NCI-H1436 treated with DMSO at 0.1 percent for 48 hours (cell line): ENCODE measurements at regions not wholly inside any gene's neighbourhood (a gene's known extent, or its start where the extent isn't known, plus 50 kb on each side); places are given as distances from the start of the nearest gene placed in this dataset.
"Not testable (repeated sequence)": the region's sequence is repeated elsewhere in the genome, so short reads cannot be mapped to it uniquely, and the experiment has no call there.

ENCODE experiments used
- DNase-seq: peaks from one replicate; lab custom pipeline; 2025; lab: John Stamatoyannopoulos, UW

DNA sequence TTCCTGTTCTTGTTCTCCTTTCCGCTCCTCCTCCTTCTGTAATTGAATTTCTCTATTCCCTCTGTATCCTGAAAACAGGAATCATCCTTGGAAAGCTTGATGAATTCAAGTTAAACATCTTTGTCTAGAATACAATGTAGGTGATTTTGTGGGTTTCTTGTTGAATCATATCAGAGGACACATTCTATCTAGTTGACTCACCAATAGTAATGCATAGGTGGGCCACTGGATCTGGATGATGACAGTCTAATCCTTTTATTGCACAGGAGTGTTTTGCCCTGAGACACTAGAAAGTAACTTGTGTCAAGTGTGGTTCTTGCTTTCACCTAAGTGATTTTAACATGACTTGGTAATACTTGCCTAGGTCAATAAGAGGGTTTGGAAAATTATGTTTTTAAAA is 164.3 kb downstream of the RFPL4B start:
- no peak for DNase-seq

DNA sequence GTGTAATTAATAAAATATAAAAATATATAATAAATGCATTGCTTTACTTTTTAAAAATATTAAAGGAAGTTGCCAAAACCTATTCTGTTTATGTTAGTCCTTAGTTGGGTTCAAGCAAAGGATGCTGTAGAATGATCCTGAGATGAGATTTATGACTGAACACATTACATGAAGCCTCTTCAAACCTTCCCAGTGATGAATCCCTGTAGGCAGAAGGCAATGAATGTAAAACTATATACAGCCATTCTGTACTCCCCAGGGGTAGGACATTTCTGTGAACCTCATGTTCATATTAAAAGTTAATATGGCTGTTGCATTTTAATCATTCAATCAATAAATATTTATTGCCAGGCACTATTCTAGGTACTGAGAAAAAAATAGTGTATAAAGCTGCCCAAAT is 166.0 kb downstream of the RFPL4B start:
- DNase-seq = no peak

DNA sequence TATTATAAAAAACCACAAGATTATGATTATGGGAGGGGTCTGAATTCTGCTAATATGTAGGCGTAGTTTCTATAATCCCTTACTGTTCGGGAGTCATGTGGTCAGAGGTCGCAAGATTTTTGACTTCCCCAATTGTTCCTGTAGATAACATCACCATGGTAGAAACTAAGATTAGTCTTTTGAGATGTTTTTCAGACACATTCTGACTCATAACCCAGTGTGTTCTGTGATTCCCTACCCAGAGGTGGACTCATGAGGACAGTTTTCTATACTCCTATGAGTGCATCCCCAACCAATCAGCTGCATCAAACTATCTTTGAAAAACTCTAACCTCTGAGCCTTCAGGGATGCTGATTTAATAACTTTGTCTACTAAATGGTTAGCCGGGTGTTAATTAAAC is 175.5 kb downstream of the RFPL4B start:
- DNase-seq = no peak

DNA sequence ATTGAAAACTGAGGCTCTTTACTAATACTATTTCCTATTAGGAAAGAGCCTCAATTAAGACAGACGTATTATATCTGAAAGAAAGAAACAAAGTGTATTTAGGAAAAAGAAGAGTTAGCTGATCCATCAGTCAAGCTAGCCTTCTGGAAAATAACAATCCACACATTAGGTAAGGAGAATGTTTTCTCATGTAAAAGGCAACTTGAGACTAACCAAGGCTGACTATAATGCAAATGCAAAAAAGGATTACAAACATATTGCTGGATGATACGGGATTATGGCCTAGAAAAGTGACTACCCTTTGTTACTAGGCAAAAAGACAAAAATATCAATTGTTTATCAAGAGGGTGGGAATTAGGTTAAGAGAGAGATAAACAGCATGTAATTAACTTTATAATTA is 176.9 kb downstream of the RFPL4B start:
- DNase-seq = no peak

DNA sequence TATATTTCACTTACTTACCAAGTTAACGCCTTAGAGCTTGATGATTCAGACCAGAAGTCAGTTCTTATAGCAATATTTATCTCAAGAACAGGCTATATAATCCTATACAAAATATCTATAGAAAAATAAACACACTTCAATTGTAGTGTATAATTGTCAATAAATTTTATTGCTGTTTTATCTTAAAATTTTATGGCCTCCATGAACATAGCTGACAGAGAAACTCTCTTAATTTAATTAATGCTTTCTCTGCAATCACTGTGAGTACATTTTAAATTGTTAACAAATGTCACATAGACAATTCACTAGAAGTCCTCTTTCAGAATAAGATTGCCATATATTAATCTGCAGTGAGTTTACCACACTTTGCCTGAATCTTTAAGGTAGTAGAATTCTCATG is 178.6 kb downstream of the RFPL4B start:
- DNase-seq = no peak

DNA sequence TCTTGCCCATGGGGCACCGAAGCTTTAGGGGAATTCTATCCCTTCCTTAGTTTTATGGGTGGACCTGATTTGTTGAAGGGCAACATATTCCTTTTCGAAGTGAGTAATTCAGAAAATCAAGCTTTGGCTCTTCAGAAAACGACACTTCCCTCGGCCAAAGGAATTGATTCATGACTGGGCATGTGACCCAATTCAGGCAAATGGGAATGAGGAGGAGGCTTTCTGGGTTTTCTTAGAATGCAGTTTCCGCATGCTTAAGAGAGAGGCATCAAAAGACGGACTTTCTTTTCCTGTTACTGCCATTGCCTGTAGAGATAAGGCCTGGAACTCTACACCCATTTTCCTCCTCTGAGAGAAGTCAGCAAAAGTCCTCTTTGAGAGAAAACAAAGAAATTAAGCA is 179.5 kb downstream of the RFPL4B start:
- no peak for DNase-seq

DNA sequence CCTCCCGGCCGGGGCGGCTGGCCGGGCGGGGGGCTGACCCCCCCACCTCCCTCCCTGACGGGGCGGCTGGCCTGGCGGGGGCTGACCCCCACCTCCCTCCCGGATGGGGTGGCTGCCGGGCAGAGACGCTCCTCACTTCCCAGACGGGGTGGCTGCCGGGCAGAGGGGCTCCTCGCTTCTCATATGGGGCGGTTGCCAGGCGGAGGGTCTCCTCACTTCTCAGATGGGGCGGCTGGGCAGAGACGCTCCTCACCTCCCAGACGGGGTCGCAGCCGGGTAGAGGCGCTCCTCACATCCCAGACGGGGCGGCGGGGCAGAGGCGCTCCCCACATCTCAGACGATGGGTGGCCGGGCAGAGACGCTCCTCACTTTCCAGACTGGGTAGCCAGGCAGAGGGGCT is 181.2 kb downstream of the RFPL4B start:
- not testable (repeated sequence) for DNase-seq

DNA sequence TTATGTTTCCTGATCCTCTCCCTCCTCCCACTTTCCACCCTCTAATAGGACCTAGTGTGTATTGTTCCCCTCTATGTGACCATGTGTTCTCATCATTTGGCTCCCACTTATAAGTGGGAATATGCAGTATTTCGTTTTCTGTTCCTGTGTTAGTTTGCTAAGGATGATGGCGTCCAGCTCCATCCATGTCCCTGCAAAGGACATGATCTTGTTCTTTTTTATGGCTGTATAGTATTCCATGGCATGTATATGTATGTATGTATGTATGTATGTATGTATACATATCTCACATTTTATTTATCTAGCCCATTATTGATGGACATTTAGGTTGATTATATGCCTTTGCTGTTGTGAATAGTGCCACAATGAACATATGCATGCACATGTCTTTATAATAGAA is 188.7 kb downstream of the RFPL4B start:
- no peak for DNase-seq

DNA sequence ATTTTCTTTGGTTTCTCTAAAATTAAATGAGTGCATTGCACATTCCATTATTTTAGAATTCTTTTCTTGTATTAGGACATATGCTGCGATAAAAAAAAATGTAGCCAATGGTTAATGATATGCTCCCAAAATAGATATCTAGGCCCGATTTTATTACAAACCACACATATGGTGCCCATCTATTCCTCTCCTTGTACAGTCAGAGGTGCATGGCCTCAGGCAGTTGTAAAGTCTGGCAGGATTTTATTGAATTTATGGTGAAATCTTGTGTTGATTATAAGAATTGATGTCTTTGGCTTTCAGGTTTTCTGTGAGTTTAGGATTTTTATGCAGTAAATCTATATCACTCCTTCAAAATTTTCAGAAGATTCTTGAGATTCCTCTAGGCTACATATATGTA is 192.2 kb downstream of the RFPL4B start:
- no peak for DNase-seq

DNA sequence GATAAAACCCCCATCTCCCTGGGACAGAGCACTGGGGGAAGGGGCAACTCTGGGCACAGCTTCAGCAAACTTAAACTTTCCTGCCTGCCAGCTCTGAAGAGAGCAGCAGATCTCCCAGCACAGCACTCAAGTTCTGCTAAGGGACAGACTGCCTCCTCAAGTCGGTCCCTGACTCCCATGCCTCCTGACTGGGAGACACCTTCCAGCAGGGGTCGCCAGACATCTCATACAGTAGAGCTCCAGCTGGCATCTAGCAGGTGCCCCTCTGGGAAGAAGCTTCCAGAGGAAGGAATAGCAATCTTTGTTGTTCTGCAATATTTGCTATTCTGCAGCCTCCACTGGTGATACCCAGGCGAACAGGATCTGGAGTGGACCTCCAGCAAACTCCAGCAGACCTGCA is 194.7 kb downstream of the RFPL4B start:
- DNase-seq = not testable (repeated sequence)

DNA sequence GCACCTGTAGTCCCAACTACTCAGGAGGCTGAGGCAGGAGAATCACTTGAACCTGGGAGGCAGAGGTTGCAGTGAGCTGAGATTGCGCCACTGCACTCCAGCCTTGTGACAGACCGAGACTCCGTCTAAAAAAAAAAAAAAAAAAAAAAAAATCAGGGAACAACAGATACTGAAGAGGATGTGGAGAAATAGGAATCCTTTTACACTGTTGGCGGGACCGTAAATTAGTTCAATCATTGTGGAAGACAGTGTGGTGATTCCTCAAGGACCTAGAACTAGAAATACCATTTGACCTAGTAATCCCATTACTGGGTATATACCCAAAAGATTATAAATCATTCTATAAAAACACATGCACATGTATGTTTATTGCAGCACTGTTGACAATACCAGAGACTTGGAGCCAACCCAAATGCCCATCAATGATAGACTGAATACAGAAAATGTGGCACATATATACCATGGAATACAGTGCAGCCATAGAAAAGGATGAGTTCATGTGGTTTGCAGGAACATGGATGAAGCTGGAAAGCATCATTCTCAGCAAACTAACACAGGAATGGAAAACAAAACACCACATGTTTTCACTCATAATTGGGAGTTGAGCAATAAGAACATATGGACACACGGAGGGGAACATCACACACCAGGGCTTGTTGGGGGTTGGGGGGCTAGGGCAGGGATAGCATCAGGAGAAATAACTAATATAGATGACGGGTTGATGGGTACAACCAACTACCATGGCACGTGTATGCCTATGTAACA is 200.4 kb downstream of the RFPL4B start:
- not testable (repeated sequence) for DNase-seq

DNA sequence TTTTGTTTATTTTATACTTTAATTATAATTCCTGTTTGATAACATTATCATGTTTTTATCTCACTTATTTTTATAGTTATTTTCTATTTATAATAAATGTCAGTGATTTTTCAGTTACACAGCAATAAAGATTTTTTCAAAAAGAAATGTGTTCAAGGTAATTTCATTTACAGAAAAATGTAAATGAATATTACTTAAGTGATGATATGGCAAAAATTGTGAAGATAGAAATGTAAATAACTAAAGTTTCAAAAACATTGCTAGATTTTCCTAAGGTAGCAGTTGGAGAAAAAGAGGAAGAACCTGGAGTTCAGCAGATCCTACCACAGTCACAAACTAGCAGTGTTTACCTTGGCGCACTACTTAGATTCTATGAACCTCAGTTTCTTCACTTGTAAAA is 202.6 kb downstream of the RFPL4B start:
- DNase-seq = no peak

DNA sequence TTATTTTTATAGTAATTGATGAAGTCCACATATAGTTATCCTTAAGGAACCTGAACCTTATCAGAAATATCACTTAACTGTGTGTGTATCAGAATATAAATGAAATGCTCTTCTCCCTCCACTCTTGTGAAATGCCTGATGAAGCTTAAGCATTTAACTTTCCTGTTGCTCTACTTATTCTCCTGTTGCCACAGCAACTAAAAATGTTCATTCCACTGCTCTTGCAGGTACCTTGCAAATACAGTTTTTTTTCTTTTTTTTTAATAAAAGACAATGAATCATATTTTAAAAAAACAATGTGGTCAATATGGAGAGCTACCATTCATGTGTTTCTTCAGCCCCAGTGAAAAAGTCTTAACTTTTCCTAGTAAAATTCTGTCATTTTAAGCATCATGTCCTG is 210.3 kb downstream of the RFPL4B start:
- DNase-seq = no peak

DNA sequence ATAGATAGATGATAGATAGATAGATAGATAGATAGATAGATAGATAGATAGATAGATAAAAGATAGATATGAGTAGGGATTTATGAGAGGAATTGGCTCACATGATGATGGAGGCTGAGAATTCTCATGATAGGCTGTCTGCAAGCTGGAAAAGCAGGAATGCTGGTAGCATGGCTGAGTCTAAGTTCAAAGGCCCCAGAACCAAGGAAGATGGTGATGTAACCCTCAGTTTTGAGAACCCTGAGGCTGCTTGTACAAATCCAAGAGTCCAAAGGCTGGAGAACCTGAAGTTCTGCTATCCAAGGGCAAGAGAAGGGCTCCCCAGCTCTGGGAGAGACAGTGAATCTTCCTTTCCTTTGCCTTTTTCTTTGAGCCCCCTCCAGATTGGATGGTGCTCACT is 210.8 kb downstream of the RFPL4B start:
- DNase-seq = no peak

DNA sequence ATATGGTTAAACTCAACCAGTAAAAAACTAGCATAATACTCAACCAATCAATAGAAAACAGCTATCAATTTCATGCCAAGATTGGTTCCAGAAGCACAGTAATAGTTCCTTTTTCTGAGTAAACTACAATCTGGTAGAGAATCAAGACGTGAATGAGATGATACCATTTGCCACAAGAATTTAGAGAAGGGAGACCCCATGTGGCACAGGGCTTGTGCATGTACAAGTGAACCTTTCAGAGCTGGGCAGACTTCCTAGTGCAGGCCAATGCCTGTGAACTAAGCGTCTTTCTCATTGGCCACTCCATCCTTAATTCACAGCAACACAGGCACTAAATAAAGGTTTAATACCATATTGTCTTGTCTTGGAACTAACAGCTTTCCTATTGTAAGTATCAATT is 213.5 kb downstream of the RFPL4B start:
- no peak for DNase-seq

DNA sequence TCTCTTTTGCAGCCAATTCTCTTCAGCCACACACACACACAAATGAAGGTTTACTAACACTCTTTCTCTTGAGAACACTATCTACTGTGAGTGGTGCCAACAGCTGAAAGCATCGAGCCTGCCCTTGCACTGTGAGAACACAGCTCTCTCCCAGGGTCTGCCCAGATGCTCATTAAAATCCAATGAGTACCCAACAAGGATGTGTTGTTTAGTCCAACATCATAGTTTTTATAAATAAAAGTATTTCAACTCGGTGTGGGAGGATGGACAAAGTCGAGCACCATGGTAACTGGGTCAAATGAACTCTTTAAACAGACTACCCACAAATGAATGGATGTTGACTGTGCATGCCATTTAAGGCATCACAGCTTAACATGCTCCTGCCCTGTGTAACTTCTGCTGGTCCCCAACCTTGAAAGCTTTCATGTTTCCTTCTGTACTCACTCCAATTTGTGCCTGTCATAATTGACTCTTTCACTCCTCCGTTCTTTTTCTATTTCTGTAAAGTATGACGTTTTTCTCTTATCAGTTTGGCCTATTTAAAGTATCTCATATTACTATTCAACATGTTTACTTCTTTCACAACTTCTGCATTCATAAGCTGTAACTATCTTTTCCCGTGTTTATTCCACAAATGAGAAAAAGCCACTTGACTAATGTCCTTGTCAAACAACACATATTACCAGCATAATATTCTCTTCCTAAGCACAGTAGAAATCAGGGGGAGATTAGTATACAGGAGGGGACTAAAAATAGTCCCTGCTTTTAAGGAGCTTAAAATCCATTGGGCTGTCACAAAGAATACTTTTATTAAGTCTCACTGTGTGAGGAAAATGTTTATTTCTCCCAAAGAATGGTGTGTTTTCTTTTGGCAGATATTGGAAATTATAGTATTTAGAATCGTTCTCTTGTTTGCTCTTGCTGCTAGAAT is 215.4 kb downstream of the RFPL4B start:
- DNase-seq = no peak

DNA sequence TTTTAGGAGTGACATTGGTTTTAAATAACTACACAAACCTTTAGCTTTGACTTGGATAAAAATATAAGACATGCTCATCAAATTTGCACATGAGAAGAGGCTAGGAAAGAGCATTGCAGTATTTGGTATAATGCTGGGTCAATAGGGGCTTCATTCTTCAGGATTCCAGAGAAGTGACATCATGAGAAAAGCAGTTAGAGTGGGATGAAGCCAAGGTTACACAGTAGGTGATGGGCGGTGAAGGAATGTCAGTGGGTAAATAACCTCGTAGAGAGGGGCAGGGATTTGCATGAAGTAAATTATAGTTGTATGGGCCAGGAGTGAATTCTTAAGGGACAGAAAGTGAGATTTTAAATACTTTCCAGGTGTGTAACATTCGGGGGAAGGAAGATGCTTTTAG is 216.2 kb downstream of the RFPL4B start:
- no peak for DNase-seq

DNA sequence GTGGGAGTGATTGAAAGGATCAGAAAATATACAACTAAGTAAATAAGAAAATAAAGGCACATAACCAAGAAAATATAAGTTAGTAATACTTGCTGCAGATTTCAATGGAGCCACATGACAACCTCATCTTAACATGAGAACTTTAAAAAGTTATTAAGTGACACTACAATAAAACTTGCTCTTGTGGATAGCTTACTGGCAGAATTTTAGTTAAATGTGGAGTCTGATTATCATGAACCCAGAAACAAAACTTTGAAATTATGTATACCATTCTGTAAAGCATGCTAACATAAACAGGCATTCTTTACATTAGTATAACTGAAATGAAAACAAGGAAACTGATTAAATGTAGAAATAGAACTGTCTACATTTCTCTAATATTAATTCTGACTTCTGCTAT is 220.9 kb downstream of the RFPL4B start:
- DNase-seq = no peak

DNA sequence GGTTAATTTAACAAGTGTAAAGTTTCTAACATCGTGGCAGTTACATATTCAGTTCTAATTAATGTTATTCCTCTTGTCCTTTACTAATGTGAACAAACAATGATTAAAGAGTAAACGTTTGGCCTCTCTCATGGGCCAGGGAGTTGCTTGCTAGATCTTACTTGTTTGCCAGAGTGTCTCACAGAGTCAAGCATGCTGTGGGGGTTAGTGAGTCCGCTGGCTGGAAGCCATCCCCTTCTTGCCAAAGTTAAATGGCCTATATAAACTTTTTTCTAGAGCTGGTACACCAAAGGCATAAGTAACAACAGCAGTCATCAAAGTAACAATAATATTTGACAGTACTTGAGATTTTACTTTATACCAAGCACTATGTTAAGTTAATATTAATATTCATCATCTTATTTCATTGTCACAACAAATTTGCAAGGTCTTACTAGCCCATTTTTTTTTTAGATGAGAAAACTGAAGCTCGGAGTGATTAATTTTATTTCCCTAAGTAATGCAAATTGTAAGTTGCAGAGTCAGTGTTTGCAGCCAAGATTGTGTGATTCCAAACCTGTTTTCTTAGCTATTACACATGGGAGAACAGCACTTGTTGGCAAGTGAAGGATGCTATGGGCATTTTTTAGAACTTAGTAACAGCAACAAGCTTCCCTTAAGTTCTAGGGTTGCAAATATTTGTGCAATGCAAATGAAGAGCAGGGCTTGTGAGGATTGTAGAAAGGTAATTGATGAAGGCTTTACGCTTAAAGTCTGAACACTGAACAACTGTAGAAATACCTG is 224.5 kb downstream of the RFPL4B start:
- no peak for DNase-seq

DNA sequence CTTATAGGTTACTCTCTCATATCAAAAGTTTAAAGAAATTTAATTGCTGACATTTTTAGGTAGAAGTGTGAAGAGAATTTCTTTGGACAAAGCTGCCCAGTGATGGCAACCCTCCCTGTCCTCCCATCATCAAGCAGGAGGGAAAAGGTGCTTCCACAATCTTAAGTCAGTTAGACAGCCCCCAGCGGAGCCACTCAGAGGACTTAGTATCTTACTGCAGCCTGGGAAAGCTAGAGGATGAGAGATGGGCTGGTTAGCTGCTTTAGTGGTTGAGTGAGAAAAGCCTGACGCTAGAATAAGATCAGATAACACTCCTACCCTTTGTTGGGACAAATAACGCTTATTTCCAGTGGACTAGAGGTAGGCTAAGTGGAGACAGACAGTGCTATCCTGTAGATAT is 227.1 kb downstream of the RFPL4B start:
- no peak for DNase-seq

DNA sequence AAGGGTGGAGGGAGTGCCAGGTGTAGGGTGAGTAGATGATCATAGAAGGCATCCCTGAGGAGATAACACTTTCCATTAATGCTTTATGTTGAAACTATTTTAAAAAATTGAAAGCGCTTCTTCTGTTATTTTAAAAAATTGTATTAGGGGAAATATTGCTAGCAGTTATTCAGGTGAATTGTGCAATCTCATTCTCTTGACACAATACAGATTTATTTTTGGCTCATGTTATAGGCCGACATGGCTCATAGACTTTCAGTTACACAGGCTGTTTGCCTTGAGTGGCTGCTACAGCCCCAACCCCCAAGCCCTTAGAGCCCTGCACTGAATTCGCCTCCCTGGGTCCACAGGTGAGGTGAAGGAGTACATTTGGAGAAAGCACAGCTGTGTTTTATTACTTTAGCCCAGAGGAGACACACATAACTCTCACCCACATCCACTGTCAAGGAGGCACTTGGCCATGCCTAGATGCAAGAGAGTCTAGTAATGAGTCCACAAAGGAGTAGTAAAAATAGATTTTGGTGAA is 228.2 kb downstream of the RFPL4B start:
- no peak for DNase-seq

DNA sequence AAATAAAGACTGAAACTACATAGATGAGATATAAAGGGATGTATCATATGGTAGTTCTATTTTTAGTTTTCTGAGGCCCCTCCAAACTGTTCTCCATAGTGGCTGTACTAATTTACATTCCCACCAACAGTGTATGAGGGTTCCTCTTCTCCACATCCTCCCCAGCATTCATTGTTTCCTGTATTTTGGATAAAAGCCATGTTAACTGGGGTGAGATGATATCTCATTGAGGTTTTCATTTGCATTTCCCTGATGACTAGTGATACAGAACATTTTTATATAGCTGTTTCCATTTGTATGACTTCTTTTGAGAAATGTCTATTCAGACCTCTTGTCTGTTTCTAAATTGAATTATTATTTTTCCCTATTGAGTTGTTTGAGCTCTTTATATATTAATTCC is 229.3 kb downstream of the RFPL4B start:
- DNase-seq = no peak
